Central memory CD4-positive, alpha-beta T cell (primary cell): ENCODE measurements at regions not wholly inside any gene's neighbourhood (a gene's known extent, or its start where the extent isn't known, plus 50 kb on each side); places are given as distances from the start of the nearest gene placed in this dataset.
A peak's percentile ranks its signal among the peaks of the same experiment; 100 is the strongest.

Source experiments
- DNase-seq: peaks from one replicate; pipeline ENCODE4 v3.0.0; 2022

GRCh38 chr6:137692806-137693205 lies 174.3 kb upstream of the TNFAIP3 start:
- DNase-seq = no peak

GRCh38 chr6:137693711-137694110 lies 173.3 kb upstream of the TNFAIP3 start:
- no peak for DNase-seq

- DNase-seq = no peak
These were observed 170.3 kb upstream of the TNFAIP3 start for GRCh38 chr6:137696765-137697164.

GRCh38 chr6:137697267-137697938 lies 169.7 kb upstream of the TNFAIP3 start:
- DNase-seq = no peak

- DNase-seq = no peak
These were observed 168.4 kb upstream of the TNFAIP3 start for GRCh38 chr6:137698636-137699030.

- no peak for DNase-seq
These were observed 167.9 kb upstream of the TNFAIP3 start for GRCh38 chr6:137699031-137699683.

GRCh38 chr6:137700161-137700560 lies 166.9 kb upstream of the TNFAIP3 start:
- no peak for DNase-seq

- no peak for DNase-seq
These were observed 166.1 kb upstream of the TNFAIP3 start for GRCh38 chr6:137700751-137701477.

- no peak for DNase-seq
These were observed 165.1 kb upstream of the TNFAIP3 start for GRCh38 chr6:137701942-137702341.

GRCh38 chr6:137702791-137703424 lies 164.2 kb upstream of the TNFAIP3 start:
- DNase-seq = no peak

GRCh38 chr6:137704802-137705159 lies 162.3 kb upstream of the TNFAIP3 start:
- no peak for DNase-seq

- DNase-seq = peak; percentile 63
These were observed 161.6 kb upstream of the TNFAIP3 start for GRCh38 chr6:137705160-137706082.

- DNase-seq = no peak
These were observed 160.8 kb upstream of the TNFAIP3 start for GRCh38 chr6:137706083-137706750.

- DNase-seq = no peak
These were observed 159.9 kb upstream of the TNFAIP3 start for GRCh38 chr6:137707038-137707589.

GRCh38 chr6:137707590-137708360 lies 159.3 kb upstream of the TNFAIP3 start:
- peak; percentile 96 for DNase-seq

GRCh38 chr6:137708481-137708880 lies 158.6 kb upstream of the TNFAIP3 start:
- DNase-seq = peak; percentile 53

- peak; percentile 10 for DNase-seq
These were observed 157.4 kb upstream of the TNFAIP3 start for GRCh38 chr6:137709424-137710236.

- DNase-seq = no peak
These were observed 155.1 kb upstream of the TNFAIP3 start for GRCh38 chr6:137711972-137712371.

- no peak for DNase-seq
These were observed 154.5 kb upstream of the TNFAIP3 start for GRCh38 chr6:137712587-137712986.

- DNase-seq = peak; percentile 92
These were observed 151.4 kb upstream of the TNFAIP3 start for GRCh38 chr6:137715589-137716045.
